ENCODE measurements at regions not wholly inside any gene's neighbourhood (a gene's known extent, or its start where the extent isn't known, plus 50 kb on each side); places are given as distances from the start of the nearest gene placed in this dataset.

- TF ChIP-seq CTCF (IDR thresholded peaks at IDR 0.05; ENCODE audit: poor library complexity) (no peak), EZH2phosphoT487 (IDR thresholded peaks at IDR 0.05; ENCODE audit: low read depth, severe bottlenecking, unreplicated experiment) (no peak)
These were observed 85.1 kb upstream of the SDK1 start for GRCh38 chr7:3215624-3216585.
